ENCODE measurements at regions not wholly inside any gene's neighbourhood (a gene's known extent, or its start where the extent isn't known, plus 50 kb on each side); places are given as distances from the start of the nearest gene placed in this dataset.

GRCh38 chr12:13595536-13596443 lies 385.6 kb downstream of the GRIN2B start:
- CTCF ChIA-PET: interaction anchor here (1.1 kb wide), 1 partner anchor 31 kb away, joined by 3 read pairs; no protein-coding TSS in a partner anchor
- POLR2A ChIA-PET: no interaction called here

GRCh38 chr12:13594731-13595514 lies 386.5 kb downstream of the GRIN2B start:
- CTCF ChIA-PET: no interaction called here
- DNase-seq (ENCODE audit: extremely low spot score): no peak
- TF ChIP-seq FOXK2 (IDR thresholded peaks at IDR 0.05): no peak
- TF ChIP-seq, protein P1, sequence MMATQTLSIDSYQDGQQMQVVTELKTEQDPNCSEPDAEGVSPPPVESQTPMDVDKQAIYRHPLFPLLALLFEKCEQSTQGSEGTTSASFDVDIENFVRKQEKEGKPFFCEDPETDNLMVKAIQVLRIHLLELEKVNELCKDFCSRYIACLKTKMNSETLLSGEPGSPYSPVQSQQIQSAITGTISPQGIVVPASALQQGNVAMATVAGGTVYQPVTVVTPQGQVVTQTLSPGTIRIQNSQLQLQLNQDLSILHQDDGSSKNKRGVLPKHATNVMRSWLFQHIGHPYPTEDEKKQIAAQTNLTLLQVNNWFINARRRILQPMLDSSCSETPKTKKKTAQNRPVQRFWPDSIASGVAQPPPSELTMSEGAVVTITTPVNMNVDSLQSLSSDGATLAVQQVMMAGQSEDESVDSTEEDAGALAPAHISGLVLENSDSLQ (IDR thresholded peaks at IDR 0.05): no peak
- TF ChIP-seq CTBP1 (IDR thresholded peaks at IDR 0.05; ENCODE audit: borderline replicate concordance): no peak
- no peak for TF ChIP-seq NFRKB (IDR thresholded peaks at IDR 0.05)
- no peak for TF ChIP-seq L3MBTL2 (conservative IDR thresholded peaks at IDR 0.05)
- no peak for TF ChIP-seq ARNT (IDR thresholded peaks at IDR 0.05)
- TF ChIP-seq ZNF384 (IDR thresholded peaks at IDR 0.05): no peak
- TF ChIP-seq HDGF (IDR thresholded peaks at IDR 0.05; ENCODE audit: borderline replicate concordance): no peak
- POLR2A ChIA-PET: no interaction called here

More at GRCh38 chr12:13595536-13596443, 385.6 kb downstream of the GRIN2B start:
- DNase-seq (ENCODE audit: extremely low spot score): no peak
- TF ChIP-seq ELF4 (IDR thresholded peaks at IDR 0.05) (no peak), CTBP1 (IDR thresholded peaks at IDR 0.05; ENCODE audit: borderline replicate concordance) (no peak), ARNT (IDR thresholded peaks at IDR 0.05) (no peak), ZNF384 (IDR thresholded peaks at IDR 0.05) (no peak), TARDBP (IDR thresholded peaks at IDR 0.05) (no peak), BHLHE40 (IDR thresholded peaks at IDR 0.05; ENCODE audit: borderline replicate concordance) (no peak), L3MBTL2 (conservative IDR thresholded peaks at IDR 0.05) (no peak)
- TF ChIP-seq, protein P1 (IDR thresholded peaks at IDR 0.05): no peak

- ChIA-PET POLR2A (no interaction called here), CTCF (interaction anchor here (1.3 kb wide), 1 partner anchor 11 kb away, joined by 3 read pairs; no protein-coding TSS in a partner anchor)
- no peak for DNase-seq (ENCODE audit: extremely low spot score)
- no peak for TF ChIP-seq BHLHE40 (IDR thresholded peaks at IDR 0.05; ENCODE audit: borderline replicate concordance)
- TF ChIP-seq ARNT (IDR thresholded peaks at IDR 0.05): no peak
- no peak for TF ChIP-seq LEF1 (IDR thresholded peaks at IDR 0.05; ENCODE audit: borderline replicate concordance)
- no peak for TF ChIP-seq NFRKB (IDR thresholded peaks at IDR 0.05)
- TF ChIP-seq FOXK2 (IDR thresholded peaks at IDR 0.05): no peak
- no peak for TF ChIP-seq HDGF (IDR thresholded peaks at IDR 0.05; ENCODE audit: borderline replicate concordance)
- TF ChIP-seq L3MBTL2 (conservative IDR thresholded peaks at IDR 0.05): no peak
- no peak for TF ChIP-seq SP1 (IDR thresholded peaks at IDR 0.05)
- TF ChIP-seq FOXA1 (IDR thresholded peaks at IDR 0.05): no peak
- TF ChIP-seq, protein P1 (IDR thresholded peaks at IDR 0.05): no peak
Observed at GRCh38 chr12:13592063-13592942, 389.1 kb downstream of the GRIN2B start.

- CTCF ChIA-PET: interaction anchor here (0.6 to 1.3 kb wide), 2 partner anchors 12 to 492 kb away, joined by 3 read pairs; no protein-coding TSS in a partner anchor
- POLR2A ChIA-PET: interaction anchor here (0.6 kb wide), 1 partner anchor 1296 kb away, joined by 3 read pairs; no protein-coding TSS in a partner anchor
- DNase-seq (ENCODE audit: extremely low spot score): no peak
- TF ChIP-seq HDGF (IDR thresholded peaks at IDR 0.05; ENCODE audit: borderline replicate concordance) (no peak), SUZ12 (IDR thresholded peaks at IDR 0.05) (no peak), FOXA1 (IDR thresholded peaks at IDR 0.05) (no peak), TARDBP (IDR thresholded peaks at IDR 0.05) (no peak), SP1 (IDR thresholded peaks at IDR 0.05) (no peak)
Observed at GRCh38 chr12:13591488-13591887, 389.9 kb downstream of the GRIN2B start.

GRCh38 chr12:13591059-13591458 lies 390.3 kb downstream of the GRIN2B start:
- no peak for DNase-seq (ENCODE audit: extremely low spot score)
- ChIA-PET POLR2A (interaction anchor here (0.6 kb wide), 1 partner anchor 1297 kb away, joined by 3 read pairs; no protein-coding TSS in a partner anchor), CTCF (interaction anchor here (0.6 to 1.3 kb wide), 2 partner anchors 13 to 492 kb away, joined by 3 read pairs; no protein-coding TSS in a partner anchor)
- TF ChIP-seq SUZ12 (IDR thresholded peaks at IDR 0.05) (no peak), FOXM1 (IDR thresholded peaks at IDR 0.05; ENCODE audit: borderline replicate concordance) (no peak), ARNT (IDR thresholded peaks at IDR 0.05) (no peak), SP1 (IDR thresholded peaks at IDR 0.05) (no peak), FOXA1 (IDR thresholded peaks at IDR 0.05) (no peak)

All from HEK293T (cell line).